GM12892 (cell line): ENCODE measurements at regions not wholly inside any gene's neighbourhood (a gene's known extent, or its start where the extent isn't known, plus 50 kb on each side); places are given as distances from the start of the nearest gene placed in this dataset.

Source experiments
- POLR2A ChIP-seq: IDR thresholded peaks from 2 replicates; pipeline ENCODE4 v1.6.1; 2011; ENCODE audit warnings: low read depth, low read length, control low read depth
- POLR2AphosphoS5 ChIP-seq: IDR thresholded peaks from 2 replicates; pipeline ENCODE4 v1.6.1; 2011; ENCODE audit warnings: low read depth, low read length, control low read depth
- TAF1 ChIP-seq: IDR thresholded peaks from 2 replicates; pipeline ENCODE4 v1.6.1; 2011; ENCODE audit warnings: low read depth, mild to moderate bottlenecking, control low read depth, low read length, borderline replicate concordance

DNA sequence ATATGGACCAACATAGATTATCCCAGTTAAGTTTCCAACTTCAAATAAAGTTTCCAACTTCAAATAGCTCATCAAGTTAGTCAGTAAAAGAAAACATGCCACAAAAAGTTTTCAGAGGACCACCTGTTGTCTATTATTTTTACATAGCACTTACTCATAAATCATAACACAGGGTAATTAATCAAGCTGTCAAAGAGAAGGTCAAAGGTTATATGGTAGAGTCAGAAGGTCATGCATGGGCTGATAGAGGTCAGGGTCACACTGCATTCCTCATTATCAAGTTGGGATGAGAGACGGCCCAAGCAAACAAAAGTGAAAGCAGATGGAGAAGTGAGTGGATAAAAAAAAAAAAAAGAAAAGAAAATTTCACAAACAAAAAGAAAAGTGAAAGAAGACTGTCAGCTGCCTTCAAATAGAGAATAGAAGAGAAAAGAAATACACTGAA, 145.5 kb upstream of the POU5F2 start:
- TF ChIP-seq POLR2A = no peak
- no peak for TF ChIP-seq POLR2AphosphoS5
- no peak for TF ChIP-seq TAF1
